COR-L47 (cell line): ENCODE measurements at regions not wholly inside any gene's neighbourhood (a gene's known extent, or its start where the extent isn't known, plus 50 kb on each side); places are given as distances from the start of the nearest gene placed in this dataset.
"Not testable (repeated sequence)": the region's sequence is repeated elsewhere in the genome, so short reads cannot be mapped to it uniquely, and the experiment has no call there.

Source experiments
- DNase-seq: peaks from one replicate; lab custom pipeline; 2025; lab: John Stamatoyannopoulos, UW

DNA sequence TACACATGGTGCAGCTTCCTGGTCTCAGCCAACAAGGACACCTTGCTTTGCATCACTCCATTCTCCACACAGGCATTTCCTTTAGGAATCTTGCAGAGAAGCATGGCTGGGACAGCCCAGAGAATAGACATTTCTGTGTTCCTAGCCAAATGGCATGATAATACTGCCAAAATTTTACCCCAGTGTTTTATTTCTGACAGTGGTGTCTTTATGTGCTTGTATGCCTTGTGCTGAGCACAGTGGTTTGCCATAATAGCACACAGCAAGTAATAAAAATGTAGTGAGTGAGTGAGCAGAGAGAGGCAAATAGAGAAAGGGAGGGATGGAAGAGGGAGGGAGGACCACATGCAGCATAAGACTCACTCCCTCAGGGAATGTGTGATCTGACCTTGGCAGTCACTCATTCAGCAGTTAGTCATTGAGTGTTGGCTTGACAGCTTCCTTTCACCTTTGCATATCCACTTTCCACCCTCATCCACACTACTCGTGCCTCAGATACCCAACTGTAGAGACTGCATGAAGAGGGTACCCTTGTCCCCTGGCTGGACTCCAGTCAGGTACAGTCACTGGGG is 212.8 kb upstream of the CCDC196 start:
- DNase-seq, result no peak

DNA sequence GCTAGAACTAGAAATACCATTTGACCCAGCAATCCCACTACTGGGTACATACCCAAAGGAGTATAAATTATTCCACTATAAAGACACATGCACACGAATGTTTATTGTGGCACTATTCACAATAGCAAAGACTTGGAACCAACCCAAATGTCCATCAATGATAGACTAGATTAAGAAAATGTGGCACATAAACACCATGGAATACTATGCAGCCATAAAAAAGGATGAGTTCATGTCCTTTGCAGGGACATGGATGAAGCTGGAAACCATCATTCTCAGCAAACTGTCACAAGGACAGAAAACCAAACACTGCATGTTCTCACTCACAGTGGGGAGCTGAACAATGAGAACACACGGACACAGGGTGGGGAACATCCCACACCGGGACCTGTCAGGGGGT is 207.8 kb upstream of the CCDC196 start:
- not testable (repeated sequence) for DNase-seq

DNA sequence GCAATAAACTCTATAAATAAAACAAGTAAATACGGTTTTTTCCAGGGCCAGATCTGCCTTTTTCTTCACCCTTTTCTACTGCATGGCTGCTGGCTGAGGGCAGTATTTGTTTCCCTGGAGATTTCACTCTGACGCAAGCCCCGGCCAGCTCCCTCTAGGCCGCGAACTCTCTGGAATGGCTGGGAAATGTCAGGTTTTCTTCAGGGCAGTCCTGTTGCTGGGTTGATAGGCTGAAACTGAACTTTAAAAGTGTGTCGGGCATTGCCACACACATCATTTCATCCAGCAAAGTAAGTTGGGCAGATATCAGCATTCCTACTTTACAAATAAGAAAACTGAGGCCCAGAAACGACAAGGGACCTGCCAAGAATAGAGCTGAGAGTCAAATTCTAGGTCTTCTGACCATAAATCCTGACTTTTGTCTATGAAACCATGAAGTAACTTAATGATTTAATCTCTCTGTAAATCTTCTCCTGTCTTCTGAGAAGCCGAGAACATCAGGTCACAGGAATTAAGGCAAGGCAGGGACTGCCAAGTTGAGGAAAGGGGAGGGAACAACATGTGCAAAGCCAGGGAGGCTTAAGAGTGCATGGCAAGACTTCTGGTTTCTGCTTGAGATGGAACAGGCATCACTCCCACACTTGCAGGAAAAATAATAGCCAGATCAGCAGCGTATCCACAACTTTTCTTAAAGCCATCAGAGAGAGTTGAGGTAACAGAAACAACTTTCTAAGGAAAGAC is 205.0 kb upstream of the CCDC196 start:
- DNase-seq, result no peak

DNA sequence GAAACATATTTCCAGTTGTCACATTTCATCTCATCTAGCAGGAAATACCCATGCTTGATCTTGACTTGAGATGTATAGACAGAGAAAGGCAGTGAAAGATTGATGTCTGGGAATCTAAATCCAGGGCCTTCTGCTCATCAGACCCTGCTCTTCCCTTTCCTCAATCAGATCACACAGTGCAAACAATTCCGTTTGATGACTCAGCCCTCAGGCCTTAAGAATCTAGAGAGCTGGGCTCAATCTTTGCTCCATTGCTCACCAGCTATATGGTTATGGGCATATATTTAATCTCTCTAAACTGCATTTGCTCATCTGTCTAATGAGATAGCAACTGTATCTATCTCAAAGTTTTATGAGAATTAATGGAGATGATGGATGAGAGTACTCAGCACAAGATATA is 201.8 kb upstream of the CCDC196 start:
- no peak for DNase-seq

DNA sequence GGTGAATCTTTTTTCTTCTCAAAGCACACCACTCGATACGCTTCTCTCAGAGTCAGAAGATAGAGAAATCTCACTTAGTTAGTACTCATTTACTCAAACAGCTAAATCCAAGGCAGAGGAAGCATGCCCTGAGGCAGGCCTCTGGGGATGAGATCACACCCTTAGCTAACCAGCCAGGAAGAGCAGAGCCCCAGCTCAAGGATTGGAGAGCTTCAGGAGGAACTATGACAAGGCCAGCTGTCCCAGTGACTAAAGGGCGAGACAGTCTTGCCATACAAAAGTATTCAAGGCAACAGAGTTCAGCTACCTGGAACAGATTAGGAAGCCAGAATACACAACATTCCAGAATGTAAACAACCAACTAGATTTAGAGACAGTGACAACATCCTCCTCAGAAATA is 197.7 kb upstream of the CCDC196 start:
- DNase-seq, result no peak

DNA sequence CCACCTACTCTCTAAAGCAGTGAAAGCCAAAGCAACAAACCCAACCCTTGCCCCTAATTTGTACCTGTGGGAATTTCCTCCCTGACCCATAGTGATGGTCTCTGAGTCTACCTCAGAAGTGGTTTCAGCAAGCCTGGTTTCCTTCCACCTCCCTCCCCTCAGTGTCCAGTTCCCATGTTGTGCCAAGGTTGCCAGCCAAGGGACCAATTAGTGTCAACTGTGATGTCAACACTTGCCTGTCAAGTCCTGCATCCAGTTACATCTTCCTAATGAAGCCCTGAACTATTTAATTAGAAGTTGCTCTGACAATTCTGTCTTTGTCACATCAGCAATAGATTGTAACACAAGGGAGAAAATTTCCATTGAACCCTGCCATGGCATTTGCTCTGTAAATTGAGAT is 194.4 kb upstream of the CCDC196 start:
- no peak for DNase-seq

DNA sequence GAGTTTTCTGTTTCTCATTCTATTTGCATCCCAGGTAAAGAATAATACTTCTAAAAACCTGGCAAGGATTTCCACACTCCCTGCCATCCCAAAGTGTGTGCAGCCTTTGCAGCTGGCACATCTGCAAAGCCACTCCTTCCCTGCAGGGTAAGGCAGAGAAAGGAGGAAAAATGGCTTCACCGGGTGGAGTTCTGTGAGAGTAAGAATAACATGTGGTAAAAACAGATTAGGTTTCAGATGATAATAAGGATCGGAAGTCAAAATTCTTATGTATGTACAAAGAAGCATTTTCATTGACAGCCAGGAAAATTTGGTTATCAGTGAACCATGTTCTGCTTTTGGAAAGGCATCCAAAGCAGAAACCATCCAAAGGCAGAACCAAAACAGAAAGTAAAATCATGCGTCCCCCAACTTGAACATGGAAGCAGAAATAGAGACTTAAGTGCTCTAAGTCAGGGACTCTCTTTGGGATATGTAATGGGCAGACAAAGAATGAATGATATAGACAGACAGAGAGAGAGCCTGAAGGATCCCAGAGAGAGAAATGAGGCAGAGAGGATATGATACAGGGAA is 192.6 kb upstream of the CCDC196 start:
- no peak for DNase-seq

DNA sequence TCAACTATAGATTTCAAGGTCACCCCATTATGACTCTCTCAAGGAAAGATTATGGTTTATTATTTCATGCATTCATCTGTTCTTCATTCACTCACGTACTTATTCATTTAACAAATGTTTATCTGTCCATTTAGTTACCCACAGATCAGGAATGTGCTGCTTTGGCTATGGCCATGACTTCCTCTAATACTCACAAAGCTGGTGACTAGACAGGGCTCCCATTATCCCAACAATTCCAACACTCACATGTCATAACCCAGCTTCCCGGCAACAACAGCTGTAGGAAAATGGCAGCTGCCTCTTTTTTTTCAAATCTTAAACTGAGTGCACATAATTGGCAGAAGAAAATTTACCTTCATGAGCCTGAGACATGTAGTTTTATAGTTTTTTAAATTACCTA is 190.8 kb upstream of the CCDC196 start:
- DNase-seq, result no peak

DNA sequence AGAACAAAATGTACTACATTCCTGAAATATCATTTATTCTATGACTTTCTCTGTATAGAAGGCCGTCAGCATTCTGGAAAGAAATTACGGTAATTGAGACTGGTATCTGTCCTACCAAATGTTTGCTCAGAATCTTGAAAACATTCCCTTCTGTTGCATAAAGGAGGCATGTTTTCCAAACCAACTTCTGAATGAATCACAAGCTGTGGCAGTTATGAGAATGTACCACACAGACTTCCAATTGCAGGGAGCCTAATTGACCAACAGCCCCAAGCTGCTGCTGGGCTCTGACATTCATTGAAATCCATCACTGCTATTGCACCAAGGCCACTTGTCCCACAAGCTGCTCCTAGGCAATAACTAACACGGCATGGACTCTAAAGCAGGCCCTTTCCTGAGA is 185.3 kb upstream of the CCDC196 start:
- DNase-seq, result no peak

DNA sequence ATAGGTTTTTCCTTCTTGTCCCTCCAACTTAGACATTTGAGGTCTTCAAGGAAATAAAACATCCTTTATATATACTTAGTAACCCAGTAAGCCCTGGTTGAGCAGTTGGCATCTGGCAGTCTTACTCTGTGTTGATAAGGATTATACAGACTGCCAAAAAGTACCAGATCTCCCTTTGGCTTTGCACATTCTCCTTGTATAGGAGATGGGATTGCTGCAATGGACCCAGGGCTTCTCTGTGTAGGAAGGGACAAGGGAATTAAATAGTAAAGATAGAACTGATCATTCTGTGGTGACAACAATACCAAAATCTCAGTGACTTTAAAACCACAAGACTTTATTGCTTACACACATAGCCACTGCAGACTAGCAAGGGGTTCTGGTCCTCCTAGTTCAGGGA is 180.1 kb upstream of the CCDC196 start:
- DNase-seq, result no peak

DNA sequence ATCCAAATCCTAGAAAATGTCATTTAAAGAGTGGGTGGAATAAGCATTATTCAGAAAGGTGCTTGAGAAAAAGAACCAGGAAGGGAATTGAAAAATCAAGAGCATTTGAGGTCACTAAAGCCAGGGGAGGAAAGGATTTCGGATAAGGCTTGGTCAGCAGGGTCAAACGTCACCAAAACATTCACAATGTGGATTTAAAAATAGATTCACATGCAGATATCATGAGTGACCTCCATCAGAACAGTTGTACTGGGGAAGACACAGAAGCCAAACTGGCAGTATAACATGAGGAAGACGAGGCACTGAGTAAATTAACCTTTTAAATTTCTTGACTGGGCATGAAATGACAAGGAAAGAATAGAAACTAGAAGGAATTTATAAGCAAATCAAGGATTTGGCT is 175.1 kb upstream of the CCDC196 start:
- no peak for DNase-seq

DNA sequence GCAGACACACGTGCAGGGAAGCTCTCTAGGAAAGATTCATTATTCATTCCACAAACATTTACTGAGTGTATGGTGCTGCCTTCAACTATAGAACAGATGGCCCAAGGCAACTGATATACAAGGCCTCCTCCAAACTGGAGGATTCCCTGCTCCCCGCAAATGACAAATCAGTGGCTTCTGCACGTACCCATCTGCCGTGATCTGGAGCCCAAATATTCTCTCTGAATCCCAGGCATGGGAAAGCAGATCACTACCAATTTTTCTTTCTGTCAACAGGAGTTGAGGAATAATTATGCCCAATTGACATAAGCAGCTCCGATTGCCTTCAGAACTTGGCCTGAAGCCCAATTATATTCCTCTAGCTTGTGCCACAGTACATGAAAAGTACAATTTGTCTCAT is 174.2 kb upstream of the CCDC196 start:
- DNase-seq, result peak; percentile 58

DNA sequence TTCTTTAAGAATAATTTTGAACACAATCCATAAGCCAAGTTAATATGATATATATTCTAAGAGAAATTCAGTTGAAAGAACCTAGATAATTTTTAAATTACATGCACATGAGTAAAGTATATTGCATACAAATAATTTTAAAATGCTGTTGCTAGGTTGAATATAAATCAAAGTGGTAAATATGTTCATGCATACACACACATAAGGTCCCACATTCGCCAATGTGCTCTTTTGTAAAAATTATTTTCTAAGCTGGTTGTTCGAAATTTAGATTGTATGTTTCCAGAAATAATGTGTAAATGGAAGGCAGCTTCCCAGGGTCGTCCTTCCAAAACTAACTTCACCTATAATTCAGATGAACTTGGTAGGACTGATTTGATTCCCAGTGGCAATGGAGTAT is 173.7 kb upstream of the CCDC196 start:
- no peak for DNase-seq

DNA sequence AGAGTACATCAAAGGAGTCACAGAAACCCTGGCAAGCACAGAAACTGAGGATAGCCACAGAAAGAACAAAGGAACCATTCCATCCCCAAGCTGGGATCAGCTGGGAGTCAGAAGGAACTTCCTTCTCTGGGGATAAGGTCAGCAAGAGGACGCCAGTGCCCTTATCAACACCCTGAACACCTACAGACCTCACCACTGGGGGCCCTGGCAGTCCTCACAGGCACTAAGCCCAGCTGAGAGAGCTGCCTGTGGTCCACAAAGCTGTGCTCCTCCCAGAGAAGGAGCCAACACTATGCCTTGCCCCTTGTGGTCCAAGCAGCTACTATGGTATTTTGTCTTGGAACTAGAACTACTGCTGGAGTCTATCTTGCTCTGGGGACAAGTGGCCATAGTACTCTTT is 171.1 kb upstream of the CCDC196 start:
- DNase-seq, result no peak

DNA sequence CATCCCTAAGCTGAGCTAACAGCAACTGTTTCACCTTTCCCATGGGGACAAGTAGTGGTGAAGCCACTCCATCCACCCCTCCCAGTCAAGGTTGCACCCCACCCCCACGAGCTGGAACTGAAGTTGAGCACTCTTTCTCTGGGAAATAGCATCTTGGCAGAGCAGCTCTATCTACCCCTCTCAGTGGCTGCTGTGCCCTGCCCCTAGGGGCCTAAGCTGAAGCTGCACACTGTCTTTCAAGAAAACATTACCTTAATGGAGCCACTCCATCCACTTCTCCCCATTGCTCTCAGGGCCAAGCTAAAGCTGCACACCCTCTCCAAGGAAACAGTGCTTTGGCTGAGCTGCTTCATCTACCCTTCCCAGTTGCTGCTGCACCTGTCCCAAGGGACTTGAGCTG is 170.6 kb upstream of the CCDC196 start:
- no peak for DNase-seq

DNA sequence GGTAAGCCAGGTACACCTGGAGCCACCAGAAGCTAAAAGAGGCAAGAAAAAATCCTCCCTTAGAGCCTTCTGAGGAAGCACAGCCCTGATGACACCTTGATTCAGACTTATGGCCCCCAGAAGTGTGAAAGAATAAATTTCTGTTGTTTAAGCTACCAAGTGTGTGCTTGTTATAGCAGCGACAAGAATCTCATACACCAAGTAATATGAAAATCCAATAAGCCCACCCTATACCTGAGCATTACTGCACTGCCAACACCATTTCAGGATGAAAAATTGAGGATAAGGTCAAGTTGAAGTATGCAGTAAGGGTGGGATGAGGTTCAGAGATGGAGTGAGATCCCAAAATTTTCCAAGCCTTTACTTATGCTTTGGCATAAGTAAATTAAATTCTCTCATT is 163.6 kb upstream of the CCDC196 start:
- DNase-seq, result no peak

DNA sequence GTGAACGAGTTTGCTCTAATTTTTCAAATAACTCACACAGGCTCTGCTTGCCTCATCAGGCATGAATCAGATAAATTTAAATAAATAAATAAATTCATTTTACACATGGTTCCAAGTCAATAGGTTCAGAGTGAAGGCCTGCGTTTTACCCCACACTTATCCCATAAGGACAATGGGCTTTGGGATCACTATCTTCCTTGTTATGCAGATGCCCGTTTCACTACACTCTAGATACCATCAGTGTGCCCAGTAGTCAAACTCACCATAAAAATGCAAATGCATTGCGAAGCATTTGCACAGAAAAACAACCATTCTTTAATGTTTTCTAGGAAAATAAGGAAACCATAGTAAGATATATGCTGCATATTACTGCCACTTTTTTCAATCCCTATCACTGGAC is 155.9 kb upstream of the CCDC196 start:
- no peak for DNase-seq

DNA sequence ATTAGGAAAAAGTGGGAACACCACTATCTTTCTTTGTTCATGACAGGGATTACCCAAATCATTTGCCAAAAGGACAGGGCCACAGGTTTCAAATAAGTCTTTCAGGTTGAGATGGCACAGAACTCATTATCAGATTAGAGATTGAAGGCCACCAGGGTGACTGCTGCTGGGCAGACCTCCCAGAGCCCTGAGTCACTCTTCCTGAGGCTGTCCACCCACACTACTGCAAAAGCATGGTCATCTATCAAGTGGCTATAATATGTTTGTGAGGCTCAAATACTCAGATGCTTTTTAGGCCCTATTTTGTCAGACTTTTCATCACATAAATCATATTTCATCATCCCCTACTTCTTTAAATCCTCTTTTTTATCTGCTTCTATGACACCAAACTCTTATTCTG is 155.3 kb upstream of the CCDC196 start:
- DNase-seq, result no peak

DNA sequence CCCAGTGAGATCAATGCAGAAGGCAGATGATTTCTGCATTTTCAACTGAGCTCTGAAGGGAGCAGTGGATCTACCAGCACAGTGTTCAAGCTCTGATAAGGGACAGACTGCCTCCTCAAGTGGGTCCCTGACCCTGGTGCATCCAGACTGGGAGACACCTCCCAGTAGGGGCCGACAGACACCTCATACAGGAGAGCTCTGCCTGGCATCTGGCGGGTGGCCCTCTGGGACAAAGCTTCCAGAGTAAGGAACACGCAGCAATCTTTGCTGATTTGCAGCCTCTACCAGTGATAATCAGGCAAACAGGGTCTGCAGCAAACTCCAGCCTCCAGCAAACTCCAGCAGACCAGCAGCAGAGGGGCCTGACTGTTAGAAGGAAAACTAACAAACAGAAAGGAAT is 152.9 kb upstream of the CCDC196 start:
- DNase-seq, result not testable (repeated sequence)

DNA sequence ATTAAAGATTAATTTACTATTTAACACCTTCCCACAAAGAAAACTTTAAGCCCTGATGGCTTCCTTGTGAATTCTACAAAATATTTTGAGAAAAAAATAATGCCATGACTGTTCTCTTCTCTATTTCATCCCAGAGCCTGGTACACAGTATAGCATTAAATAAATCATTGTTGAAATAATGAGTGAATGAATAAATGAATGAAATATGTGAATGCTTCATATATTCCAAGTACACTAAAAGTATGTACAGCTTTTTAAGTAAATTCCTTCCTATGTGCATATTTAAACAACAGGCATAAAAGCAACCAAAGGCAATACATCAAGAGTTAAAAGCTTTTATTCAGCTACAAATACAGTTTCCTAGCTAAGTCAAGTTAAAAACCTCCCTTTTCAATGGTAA is 144.9 kb upstream of the CCDC196 start:
- no peak for DNase-seq

DNA sequence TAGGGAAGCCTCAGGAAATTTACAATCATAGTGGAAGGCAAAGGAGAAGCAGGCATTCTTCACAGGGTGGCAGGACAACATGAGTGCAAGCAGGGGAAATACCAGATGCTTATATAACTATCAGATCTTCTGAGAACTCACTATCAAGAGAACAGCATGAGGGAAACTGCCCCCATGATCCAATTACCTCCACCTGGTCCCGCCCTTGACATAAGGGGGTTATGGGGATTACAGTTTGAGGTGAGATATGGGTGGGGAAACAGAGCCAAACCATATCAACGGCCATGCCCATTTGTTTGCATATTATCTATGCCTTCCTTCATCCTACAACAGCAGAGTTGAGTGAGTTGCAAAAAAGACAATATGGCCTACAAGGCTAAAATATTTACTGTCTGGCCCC is 140.2 kb upstream of the CCDC196 start:
- no peak for DNase-seq

DNA sequence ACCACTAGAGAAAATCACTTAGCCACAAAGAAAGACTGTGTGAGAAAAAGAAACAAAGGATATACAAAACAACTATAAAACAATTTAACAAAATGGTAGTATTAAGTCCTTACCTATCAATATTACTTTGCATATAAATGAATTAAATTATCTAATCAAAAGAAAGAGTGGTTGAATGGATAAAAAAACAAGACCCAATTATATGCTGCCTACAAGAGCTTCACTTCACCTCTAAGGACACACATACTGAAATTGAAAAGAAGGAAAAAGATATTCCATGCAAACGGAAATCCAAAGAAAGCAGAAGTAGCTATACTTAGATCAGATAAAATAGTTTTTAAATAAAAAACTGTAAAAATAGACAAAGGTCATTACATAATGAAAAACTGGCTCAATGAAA is 134.9 kb upstream of the CCDC196 start:
- DNase-seq, result no peak

DNA sequence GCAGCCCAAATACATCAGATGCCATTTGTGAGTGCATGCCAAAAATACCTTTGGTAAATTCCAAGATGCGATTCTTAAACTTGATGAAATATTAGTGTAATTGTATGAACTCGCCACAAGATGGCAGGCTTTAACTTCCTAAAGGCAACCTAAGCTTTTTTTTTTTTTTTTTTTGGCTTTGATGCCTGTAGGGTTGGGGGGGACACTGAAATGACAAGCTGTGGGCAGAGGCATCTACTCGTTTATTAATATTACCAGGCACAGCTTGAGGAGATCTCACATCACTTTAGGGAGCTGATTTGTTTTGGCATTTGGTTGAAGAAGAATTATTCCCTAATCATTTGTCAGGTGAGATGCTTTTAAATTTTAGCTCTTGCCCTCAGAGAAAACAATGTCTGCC is 126.7 kb upstream of the CCDC196 start:
- DNase-seq, result peak; percentile 67

DNA sequence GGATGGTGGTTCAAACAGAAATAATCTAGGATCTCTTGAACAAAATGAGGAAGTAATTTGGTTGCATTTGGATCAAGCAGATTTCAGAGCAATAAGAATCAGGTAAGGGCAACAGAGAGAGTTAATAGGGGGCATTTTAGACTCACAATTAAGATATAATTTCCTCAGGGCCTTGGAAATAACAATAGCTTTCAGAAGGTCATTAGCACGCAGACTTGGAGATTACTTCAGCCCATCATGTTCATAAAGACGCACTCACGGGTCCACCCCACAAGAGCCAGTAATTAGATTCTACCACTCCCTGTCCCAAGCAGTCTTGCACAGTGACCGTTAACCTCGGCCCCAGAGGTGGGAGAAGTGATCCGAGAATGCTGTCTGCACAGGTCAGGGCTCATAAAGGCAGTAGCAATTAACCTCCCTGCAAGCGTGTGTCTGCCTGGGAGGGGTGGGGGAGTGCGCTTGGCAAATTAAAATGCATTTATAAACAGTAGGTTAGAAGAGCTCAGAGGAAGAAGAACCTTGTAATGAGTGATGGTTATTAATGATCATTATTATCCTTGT is 125.7 kb upstream of the CCDC196 start:
- no peak for DNase-seq
